ENCODE measurements at regions not wholly inside any gene's neighbourhood (a gene's known extent, or its start where the extent isn't known, plus 50 kb on each side); places are given as distances from the start of the nearest gene placed in this dataset.

GRCh38 chr22:48077699-48078098 lies 1315.2 kb downstream of the TBC1D22A start:
- Histone ChIP-seq H3K4me3 (no peak overlapping the region), H3K27ac (no peak overlapping the region)
- no peak for TF ChIP-seq CTCF (IDR thresholded peaks at IDR 0.05)
- DNase-seq (ENCODE audit: low spot score): no peak

- no peak for TF ChIP-seq CTCF (IDR thresholded peaks at IDR 0.05)
- DNase-seq (ENCODE audit: low spot score): no peak
- Histone ChIP-seq H3K27ac (no peak overlapping the region), H3K4me3 (no peak overlapping the region)
These were observed 1313.6 kb downstream of the TBC1D22A start for GRCh38 chr22:48076008-48076407.

GRCh38 chr22:48075604-48076003 lies 1313.2 kb downstream of the TBC1D22A start:
- DNase-seq (ENCODE audit: low spot score): no peak
- Histone ChIP-seq H3K27ac (no peak overlapping the region), H3K4me3 (no peak overlapping the region)
- no peak for TF ChIP-seq CTCF (IDR thresholded peaks at IDR 0.05)

- Histone ChIP-seq H3K4me3 (no peak overlapping the region), H3K27ac (no peak overlapping the region)
- no peak for DNase-seq (ENCODE audit: low spot score)
- no peak for TF ChIP-seq CTCF (IDR thresholded peaks at IDR 0.05)
These were observed 1310.3 kb downstream of the TBC1D22A start for GRCh38 chr22:48072777-48073176.

- no peak overlapping the region for H3K27ac ChIP-seq
- no peak for TF ChIP-seq CTCF (IDR thresholded peaks at IDR 0.05)
- no peak overlapping the region for H3K4me3 ChIP-seq
- DNase-seq (ENCODE audit: low spot score): no peak
These were observed 1309.4 kb downstream of the TBC1D22A start for GRCh38 chr22:48071828-48072227.

GRCh38 chr22:48071305-48071704 lies 1308.9 kb downstream of the TBC1D22A start:
- no peak overlapping the region for H3K4me3 ChIP-seq
- H3K27ac ChIP-seq: no peak overlapping the region
- DNase-seq (ENCODE audit: low spot score): no peak
- TF ChIP-seq CTCF (IDR thresholded peaks at IDR 0.05): no peak

GRCh38 chr22:48070760-48071159 lies 1308.3 kb downstream of the TBC1D22A start:
- no peak for TF ChIP-seq CTCF (IDR thresholded peaks at IDR 0.05)

More at GRCh38 chr22:48070760-48071159, 1308.3 kb downstream of the TBC1D22A start:
- DNase-seq (ENCODE audit: low spot score): no peak
- H3K27ac ChIP-seq: no peak overlapping the region
- no peak overlapping the region for H3K4me3 ChIP-seq
